ENCODE measurements at regions not wholly inside any gene's neighbourhood (a gene's known extent, or its start where the extent isn't known, plus 50 kb on each side); places are given as distances from the start of the nearest gene placed in this dataset.

DNA sequence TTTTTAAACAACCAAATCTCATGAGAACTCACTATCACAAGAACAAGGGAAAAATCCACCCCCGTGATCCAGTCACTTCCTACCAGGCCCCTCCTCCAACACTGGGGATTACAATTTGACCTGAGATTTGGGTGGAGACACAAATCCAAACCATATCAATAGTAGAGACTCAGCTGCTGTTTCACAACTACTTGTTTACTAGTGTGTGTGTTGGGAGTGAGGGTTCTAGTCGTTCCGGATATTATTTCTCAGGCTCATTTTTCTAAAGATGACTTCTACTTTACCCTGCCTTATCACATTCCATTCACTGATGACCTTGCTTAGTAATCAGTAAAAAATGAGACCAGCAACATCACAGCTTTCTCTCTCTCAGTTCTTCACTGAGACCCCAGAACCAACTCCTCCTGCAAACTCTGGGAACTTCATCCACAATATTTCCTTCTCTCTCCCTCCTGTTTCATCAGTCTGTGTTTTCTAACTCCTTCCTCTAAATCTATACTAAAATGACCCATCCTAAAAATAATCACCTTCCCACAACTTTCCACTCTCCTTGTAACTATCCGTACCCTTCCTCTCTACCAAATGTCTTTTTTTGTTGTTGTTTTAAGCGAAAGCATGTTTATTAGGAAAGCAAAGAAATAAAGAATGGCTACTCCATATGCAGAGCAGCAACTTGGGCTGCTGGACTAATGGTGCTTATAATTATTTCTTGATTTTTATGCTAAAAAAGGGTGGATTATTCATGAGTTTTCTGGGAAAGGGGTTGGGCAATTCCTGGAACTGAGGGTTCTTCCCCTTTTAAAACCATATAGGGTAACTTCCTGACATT is 121.5 kb upstream of the SPRY4 start:
- H3K4me1 ChIP-seq, result peaks cover 0 to 9% of the 10 kb centered on the region in 2 donors
- intact Hi-C loops (cut with DNase I), result loop anchor here (10.0 kb wide), 1 partner anchor 98 kb away; no protein-coding TSS in a partner anchor
- TF ChIP-seq, protein P1, sequence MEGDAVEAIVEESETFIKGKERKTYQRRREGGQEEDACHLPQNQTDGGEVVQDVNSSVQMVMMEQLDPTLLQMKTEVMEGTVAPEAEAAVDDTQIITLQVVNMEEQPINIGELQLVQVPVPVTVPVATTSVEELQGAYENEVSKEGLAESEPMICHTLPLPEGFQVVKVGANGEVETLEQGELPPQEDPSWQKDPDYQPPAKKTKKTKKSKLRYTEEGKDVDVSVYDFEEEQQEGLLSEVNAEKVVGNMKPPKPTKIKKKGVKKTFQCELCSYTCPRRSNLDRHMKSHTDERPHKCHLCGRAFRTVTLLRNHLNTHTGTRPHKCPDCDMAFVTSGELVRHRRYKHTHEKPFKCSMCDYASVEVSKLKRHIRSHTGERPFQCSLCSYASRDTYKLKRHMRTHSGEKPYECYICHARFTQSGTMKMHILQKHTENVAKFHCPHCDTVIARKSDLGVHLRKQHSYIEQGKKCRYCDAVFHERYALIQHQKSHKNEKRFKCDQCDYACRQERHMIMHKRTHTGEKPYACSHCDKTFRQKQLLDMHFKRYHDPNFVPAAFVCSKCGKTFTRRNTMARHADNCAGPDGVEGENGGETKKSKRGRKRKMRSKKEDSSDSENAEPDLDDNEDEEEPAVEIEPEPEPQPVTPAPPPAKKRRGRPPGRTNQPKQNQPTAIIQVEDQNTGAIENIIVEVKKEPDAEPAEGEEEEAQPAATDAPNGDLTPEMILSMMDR (IDR thresholded peaks at IDR 0.05), result no peak
- peak overlapping the region in 1 of 3 donors; percentile 35 for H3K27ac ChIP-seq
- H3K36me3 ChIP-seq, result no peaks in the 10 kb centered on the region
- no peaks in the 10 kb centered on the region for H3K9me3 ChIP-seq
- no peak overlapping the region for H3K4me3 ChIP-seq (replicated peaks in 1 of 3)
- no peaks in the 10 kb centered on the region for H3K27me3 ChIP-seq
- DNase-seq, result no peak
- WGBS, 2 donors, result 79 to 84% methylated on average over 5 of the region's 5 CpGs

DNA sequence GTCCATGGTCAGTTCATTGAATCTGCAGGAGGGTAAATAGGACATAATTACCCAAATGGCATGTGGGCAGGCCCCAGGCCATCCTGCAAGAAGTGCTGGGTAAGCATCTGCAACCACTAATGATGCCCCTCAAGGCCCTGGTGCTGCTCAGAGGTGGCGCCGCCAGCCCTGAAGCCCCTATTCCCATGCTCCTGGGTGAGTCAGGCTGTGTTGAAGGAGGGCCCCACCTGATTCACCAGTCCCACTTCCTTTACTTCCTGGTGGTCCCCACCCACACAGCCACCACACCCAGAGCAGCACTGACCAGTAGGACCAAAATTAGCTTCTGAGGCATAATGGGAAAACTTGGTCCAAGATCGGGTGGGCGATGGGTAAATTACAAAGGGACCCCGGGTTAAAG is 120.4 kb upstream of the SPRY4 start:
- no peak for DNase-seq
- Histone ChIP-seq H3K36me3 (no peaks in the 10 kb centered on the region), H3K4me1 (peaks cover 0 to 12% of the 10 kb centered on the region in 2 donors), H3K4me3 (replicated peaks in 1 of 3) (no peak overlapping the region), H3K27ac (peak overlapping the region in 2 of 3 donors; percentile 8 to 35), H3K9me3 (no peaks in the 10 kb centered on the region), H3K27me3 (no peaks in the 10 kb centered on the region)
- no peak for TF ChIP-seq POLR2A (IDR thresholded peaks at IDR 0.05)
- TF ChIP-seq, protein P1 (IDR thresholded peaks at IDR 0.05), result no peak
- 88 to 93% methylated on average over 5 of the region's 5 CpGs for whole genome bisulfite sequencing, 2 donors
- intact Hi-C loops (cut with DNase I), result loop anchor here (10.0 kb wide), 1 partner anchor 100 kb away; no protein-coding TSS in a partner anchor

DNA sequence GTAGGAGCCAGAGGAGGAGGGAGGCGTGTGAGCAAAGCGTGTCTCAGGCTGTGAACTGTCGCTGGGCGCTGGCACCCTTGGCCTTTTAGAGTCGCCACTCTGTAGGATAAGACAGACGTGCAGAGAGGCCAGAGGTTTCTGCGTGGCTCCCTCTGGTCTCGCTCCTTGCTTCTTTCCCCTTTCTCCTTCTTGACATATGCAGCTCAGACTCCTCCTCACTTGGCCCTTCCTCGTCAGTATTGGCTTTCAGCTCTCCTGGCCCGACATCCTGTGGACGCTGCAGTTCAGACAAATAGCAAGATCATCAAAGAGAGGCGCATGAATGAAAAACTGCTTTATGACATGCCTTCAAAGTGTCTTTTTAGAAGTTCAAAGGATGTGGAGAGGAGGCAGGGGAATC is 116.8 kb upstream of the SPRY4 start:
- H3K9me3 ChIP-seq, result no peaks in the 10 kb centered on the region
- H3K27me3 ChIP-seq, result no peaks in the 10 kb centered on the region
- peaks cover 4 to 41% of the 10 kb centered on the region in 2 donors for H3K4me1 ChIP-seq
- intact Hi-C loops (cut with DNase I), result loop anchor here (10.0 kb wide), 1 partner anchor 103 kb away; no protein-coding TSS in a partner anchor
- WGBS, 2 donors, result 65 to 81% methylated on average over 12 of the region's 12 CpGs
- no peak overlapping the region for H3K4me3 ChIP-seq (replicated peaks in 1 of 3)
- DNase-seq, result no peak
- TF ChIP-seq POLR2A (IDR thresholded peaks at IDR 0.05), result no peak
- TF ChIP-seq, protein P1 (IDR thresholded peaks at IDR 0.05), result no peak
- H3K36me3 ChIP-seq, result no peaks in the 10 kb centered on the region
- H3K27ac ChIP-seq, result no peak overlapping the region

DNA sequence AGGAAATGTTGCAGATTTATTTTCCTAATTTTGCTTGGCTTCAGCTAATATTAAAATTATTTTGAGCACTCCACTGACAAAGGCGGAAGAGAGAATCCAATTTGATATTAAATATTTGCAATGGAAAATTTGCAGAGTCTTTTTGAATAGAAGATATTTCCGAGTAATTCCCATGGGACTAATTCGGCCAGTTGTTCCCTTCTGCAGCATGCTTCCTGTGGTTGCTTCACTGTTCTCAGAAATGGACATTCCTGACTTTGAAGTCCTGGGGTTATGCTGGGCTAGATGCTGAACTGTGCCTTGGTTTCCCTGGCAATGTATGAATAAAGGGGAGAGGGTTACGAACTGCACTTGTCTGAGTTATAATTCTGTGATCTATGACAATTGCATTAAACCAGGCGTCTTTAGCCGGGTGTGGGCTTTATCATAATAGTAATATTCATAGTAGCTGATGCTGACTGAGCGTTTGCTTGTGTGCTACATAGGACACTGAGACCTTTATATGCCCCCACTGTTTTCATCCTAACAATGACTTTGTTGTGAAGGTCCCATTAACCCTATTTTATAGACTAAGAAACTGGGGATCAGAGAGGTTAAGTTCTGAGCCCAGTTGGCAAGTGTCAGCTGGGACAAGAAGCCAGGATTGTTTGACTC is 114.5 kb upstream of the SPRY4 start:
- peaks cover 4 to 34% of the 10 kb centered on the region in 2 donors for H3K4me1 ChIP-seq
- intact Hi-C loops (cut with DNase I), result no loop called here
- no peak for DNase-seq
- no peak overlapping the region for H3K4me3 ChIP-seq (replicated peaks in 1 of 3)
- no peaks in the 10 kb centered on the region for H3K36me3 ChIP-seq
- TF ChIP-seq, protein P1 (IDR thresholded peaks at IDR 0.05), result no peak
- no peak for TF ChIP-seq POLR2A (IDR thresholded peaks at IDR 0.05)
- 77 to 85% methylated on average over 7 of the region's 7 CpGs for WGBS, 2 donors
- peak overlapping the region; percentile 12 to 56 (median 40) for H3K27ac ChIP-seq
- no peaks in the 10 kb centered on the region for H3K9me3 ChIP-seq
- no peaks in the 10 kb centered on the region for H3K27me3 ChIP-seq

DNA sequence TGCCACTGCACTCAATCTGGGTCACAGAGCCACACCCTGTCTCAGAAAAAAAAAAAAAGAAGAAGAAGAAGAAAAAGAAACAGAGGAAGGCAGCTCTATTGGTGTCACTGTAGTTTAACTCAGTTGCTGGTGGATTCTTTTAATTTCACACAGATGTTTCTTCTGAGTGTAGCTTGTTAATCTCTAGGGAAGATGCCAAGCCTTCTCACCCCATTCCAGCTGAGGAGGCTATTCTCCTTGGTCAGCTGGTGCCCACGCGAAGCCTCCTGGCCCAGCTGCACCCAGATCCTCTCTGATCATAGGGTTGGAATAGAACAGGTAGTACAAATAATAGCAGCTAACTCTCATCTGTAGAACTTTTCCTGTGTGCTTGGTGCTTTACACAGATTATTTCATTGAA is 113.8 kb upstream of the SPRY4 start:
- peaks cover 4 to 41% of the 10 kb centered on the region in 2 donors for H3K4me1 ChIP-seq
- 77 to 83% methylated on average over 2 of the region's 2 CpGs for WGBS, 2 donors

More for the DNA sequence above, 113.8 kb upstream of the SPRY4 start:
- DNase-seq, result no peak
- no peaks in the 10 kb centered on the region for H3K27me3 ChIP-seq
- H3K36me3 ChIP-seq, result no peaks in the 10 kb centered on the region
- TF ChIP-seq, protein P1 (IDR thresholded peaks at IDR 0.05), result no peak
- H3K9me3 ChIP-seq, result no peaks in the 10 kb centered on the region
- no peak overlapping the region for H3K4me3 ChIP-seq (replicated peaks in 1 of 3)
- intact Hi-C loops (cut with DNase I), result no loop called here
- H3K27ac ChIP-seq, result peak overlapping the region; percentile 12 to 56 (median 40)

All from thyroid gland (tissue), 4 donors.